ENCODE measurements at regions not wholly inside any gene's neighbourhood (a gene's known extent, or its start where the extent isn't known, plus 50 kb on each side); places are given as distances from the start of the nearest gene placed in this dataset.
"Not testable (repeated sequence)": the region's sequence is repeated elsewhere in the genome, so short reads cannot be mapped to it uniquely, and the experiment has no call there.

DNA sequence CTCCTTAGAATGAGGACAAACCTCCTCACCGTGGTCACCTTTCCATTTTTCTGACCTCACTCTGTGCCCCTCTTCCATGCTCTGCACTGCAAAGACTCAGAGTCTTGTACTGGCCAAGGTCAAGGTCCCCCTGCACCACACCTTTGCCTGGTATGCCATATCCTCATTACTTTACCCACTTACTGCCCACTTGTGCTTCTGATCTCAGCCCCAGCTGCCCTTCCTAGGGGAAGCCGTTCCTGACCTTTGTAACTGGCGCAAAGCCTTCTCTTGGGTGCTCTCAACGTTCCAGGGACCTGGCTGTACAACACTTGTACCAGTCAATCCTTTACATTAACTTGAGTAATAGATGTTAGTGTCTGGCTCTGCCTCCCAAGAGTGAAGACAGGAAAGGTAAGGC, 256.0 kb downstream of the SV2B start:
- DNase-seq, result no peak

- peak; percentile 22 for DNase-seq
These were observed 257.0 kb downstream of the SV2B start for GRCh38 chr15:91357011-91357410.

- no peak for DNase-seq
These were observed 257.4 kb downstream of the SV2B start for GRCh38 chr15:91357486-91357885.

DNA sequence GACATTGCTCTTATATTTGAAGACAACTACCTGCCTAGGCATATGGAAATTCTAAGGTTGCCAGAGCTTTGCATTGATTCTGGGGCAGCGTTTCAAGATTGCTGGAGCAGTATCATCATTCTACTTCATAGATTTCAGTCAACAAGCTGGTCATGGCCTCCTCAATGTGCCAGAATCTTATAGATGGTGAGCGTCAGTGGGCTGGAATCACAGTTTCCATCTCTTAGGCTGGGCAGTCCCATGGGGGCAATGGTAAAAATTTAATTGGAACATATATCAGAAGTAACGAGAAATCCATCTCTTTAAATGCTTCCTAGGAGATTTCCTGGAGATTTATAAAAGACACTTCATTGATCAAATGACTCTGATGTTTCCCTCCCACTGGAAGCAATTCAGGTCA, 258.3 kb downstream of the SV2B start:
- DNase-seq, result no peak

- not testable (repeated sequence) for DNase-seq
These were observed 261.6 kb downstream of the SV2B start for GRCh38 chr15:91361696-91362095.

DNA sequence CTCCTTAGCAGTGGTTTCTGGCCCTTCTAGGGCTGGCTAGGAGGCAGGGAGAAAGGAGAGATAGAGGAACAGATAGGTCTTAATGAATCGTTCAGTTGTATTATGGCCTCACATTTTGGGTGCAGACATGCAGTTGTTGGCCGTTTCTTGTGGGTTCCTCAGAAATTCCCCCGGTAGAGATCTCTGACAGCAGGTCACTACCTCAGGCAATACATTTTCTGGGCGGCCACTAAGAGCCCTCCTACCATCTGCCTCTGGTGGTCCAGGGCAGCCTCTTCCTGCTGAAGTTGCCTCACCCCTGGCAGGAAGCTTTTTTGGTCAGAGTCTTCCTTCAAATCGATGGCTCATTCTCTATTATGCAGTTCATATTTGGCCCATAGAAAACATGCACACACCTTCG, 266.1 kb downstream of the SV2B start:
- DNase-seq, result no peak

GRCh38 chr15:91368611-91369010, 268.6 kb downstream of the SV2B start:
- no peak for DNase-seq

DNA sequence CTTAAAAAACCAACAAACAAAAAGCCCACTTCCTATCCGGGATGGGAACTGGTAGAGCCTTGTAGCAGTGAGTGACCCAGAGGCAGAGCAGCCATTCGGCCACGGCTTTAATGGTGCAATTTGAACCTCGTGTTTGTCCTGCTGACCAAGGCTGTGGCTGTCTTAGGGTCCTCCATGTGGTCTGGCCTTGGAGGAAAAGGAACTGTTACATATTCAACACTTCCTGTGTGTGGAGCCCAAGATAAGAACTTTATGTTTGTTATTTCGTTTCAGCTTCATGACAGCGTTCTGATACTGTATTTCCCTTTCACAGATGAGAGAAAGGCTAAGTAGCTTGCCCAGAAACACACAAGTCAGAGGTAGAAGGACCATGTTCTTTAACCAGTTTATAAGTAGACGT, 269.8 kb downstream of the SV2B start:
- peak; percentile 61 for DNase-seq

DNA sequence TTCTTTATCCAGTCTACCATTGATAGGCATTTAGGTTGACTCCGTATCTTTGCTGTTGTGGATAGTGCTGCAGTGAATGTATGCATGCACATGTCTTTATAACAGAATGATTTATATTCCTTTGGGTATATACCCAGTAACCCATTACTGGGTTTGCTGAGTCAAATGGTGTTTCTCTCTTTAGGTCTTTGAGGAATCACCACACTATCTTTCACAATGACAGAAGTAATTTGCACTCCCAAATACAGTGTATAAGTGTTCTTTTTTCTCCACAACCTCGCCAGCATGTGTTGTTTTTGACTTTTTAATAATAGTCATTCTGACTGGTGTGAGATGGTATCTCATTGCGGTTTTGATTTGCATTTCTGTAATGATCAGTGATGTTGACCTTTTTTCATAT, 271.3 kb downstream of the SV2B start:
- not testable (repeated sequence) for DNase-seq

DNA sequence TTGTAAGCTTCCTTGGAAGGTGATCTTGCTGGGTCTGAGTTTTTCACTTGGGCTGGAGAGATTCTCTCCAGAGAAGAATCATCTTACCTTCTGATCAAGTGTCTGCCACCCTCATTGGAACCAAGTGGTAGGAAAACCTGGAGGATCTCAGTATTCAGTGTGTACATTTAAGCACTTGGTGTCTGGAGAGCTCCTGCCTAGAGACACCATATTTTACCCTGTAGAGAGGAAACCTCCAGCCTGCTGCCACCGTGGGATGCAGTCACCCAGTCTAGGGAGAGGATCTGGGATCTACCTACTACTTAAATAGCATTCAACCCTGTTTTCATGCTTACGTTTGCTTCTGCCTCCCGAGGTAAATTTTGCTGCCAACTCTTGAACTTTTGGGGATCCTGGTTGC, 274.3 kb downstream of the SV2B start:
- DNase-seq, result no peak

DNA sequence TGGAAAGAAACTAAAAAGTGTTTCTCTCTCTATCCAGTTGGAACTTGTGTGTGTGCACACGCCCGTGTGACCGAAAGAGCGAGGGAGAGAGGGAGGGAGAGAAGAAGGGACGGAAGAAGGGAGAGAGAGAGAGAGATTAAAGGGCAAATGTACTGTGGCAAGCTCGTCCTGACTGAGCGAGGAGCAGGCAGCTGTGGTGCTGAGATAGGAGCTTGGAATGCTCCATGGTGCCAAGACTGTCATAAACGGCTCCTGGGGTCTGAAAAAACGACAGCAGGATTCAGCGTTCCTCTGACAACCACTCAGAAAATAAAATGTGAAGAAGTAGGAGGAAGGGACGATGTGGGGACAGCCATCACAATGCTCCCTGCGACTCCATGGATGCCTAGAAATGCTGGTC, 276.0 kb downstream of the SV2B start:
- DNase-seq, result no peak

GRCh38 chr15:91380114-91380513, 280.1 kb downstream of the SV2B start:
- no peak for DNase-seq

DNA sequence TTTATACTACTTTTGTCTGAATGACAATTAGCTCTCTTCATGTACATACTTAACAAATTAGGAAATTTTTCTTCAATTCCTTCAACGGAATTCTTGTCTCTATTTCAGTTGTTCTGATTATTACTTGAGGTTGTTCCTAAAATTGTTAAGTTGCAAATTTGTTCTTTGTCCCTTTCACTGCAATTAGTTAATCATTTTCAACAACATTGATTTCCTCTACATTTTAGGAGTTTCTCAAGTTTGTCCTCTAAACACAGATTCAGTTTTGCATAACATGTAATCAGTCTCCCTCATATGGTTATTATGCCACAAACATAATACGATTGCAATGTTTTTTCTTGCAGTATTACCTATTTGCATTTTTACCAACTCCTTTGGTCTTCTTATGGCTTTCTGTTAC, 283.5 kb downstream of the SV2B start:
- no peak for DNase-seq

- DNase-seq, result no peak
These were observed 284.2 kb downstream of the SV2B start for GRCh38 chr15:91384189-91384730.

GRCh38 chr15:91385311-91385710, 285.3 kb downstream of the SV2B start:
- no peak for DNase-seq

- DNase-seq, result no peak
These were observed 293.1 kb downstream of the SV2B start for GRCh38 chr15:91393186-91393585.

DNA sequence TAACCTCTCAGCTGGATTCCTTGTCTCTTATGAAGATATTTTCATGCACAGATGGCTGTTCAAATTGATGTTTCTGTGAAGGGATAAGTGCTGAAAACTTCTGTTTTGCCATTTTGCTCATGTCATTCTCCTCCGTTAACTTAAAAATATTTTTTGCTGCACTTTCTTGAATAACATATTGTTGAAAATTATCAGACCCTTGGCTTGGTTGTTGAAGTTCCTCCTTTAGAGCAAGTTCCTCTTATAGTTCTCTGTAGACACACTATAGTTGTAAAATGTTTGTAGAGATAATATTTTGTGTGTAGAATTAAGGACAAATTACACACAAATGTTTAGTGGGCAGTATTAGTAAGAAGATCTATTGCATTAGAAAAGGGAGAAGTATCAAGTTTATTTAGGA, 300.4 kb downstream of the SV2B start:
- DNase-seq, result no peak

- DNase-seq, result no peak
These were observed 307.3 kb downstream of the SV2B start for GRCh38 chr15:91407269-91407889.

DNA sequence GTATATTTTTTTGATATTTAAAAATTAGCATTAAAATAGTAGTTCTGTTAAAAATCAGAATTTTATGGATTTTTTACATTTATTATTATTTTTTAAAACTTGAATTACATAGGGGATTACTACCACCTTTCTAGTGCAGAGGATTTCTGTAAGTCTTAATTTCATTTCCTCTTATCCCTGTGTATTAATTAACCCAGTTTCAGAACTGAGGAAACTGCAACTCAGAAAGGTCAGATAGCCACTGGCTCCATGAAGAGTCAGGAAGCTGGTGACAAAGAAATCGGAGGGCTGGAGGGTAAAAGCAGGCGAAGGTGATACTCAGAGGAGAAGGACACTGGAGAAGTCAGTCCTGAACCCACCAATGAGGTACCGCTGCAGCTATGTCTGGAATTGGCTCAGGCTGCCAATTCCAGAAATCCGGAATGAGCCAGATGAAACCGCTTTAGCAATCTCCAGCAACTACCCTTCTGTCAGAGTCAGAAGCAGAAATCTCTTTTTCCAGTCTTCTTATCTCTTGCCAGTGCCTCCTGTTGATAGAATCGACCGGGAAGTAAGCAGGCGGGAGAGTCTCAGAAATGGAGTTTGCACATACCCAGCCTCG, 308.5 kb downstream of the SV2B start:
- DNase-seq, result no peak

- no peak for DNase-seq
These were observed 309.3 kb downstream of the SV2B start for GRCh38 chr15:91409387-91409786.

DNA sequence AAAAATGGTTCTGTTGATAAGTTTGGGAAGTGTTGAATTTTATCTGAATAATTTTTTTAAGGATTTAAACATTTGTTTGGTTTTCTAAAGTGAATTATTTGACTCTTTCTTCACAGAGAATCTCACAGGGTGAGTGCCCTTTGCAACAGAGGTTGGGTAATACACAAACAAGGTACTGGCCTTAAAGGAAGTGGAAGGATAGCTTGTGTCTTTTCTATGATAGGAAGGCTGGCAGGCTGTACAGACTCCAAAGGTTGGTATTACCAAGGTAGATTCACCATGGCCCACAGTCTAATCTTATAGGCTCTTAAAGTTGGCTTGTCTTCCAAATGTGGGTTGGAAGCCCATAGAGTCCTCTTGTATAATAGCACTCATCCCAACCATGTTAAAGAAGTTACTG, 311.5 kb downstream of the SV2B start:
- DNase-seq, result no peak

DNA sequence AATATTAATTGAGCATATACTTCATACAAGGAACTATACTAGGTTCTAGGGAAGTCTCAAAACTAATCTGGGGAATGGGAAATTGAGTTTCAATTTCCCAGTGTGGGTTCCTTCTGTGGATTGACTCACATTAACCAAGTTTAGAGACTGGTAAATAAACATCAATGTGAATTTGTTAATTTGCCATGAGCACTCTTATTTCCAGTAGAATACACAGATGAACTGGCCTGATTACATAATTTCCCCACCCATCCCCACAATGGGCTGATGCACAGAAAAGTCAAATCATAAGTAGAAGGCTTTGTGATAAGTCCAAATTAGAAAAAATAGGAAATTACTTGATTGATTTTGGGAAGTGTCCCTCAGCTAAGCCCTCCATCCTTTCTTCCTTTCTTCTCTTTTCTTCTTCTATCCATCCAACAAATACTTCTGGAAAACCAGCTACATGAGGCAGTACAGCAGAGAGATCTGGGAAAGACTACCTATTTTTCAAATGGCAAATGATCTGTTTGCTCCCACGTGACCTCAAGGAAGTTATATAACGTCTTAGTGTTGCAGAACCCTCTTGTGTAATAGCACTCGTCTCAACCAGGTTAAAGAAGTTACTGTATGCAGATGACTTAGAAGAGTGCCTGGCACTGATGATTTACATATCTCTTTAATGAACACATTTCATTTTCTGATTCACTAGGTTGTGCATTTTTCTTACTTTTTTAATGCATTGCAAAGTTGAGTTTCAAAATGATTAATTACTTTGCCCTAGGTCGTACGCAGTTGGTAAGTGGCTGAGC, 312.3 kb downstream of the SV2B start:
- no peak for DNase-seq

DNA sequence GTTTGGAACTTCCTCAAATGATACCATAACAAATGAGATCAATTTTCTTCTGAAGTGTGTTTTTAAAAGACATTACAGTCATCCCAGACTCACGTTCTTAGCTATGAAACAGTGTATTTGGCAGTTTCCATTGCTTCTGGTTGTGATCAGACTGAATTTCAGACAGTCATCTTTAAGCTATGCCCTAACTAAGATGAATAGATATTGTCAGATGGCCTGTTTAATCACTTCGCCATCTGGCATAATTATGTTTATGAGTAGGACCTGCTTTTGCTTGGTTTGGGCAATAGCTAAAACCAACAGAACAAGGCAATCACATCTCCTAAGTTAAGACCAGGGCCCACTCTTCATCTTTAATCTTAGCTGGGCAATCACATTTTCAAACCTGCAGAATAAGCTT, 313.1 kb downstream of the SV2B start:
- no peak for DNase-seq

GRCh38 chr15:91414124-91414523, 314.1 kb downstream of the SV2B start:
- no peak for DNase-seq
